Body of pancreas (tissue), 4 donors: ENCODE measurements at regions not wholly inside any gene's neighbourhood (a gene's known extent, or its start where the extent isn't known, plus 50 kb on each side); places are given as distances from the start of the nearest gene placed in this dataset.

Experiments used
- POLR2A ChIP-seq, 3 donors: fragments of 450-650 bp; IDR thresholded peaks; one replicate each; pipeline ENCODE4 v1.6.1; 2016; ENCODE audit warnings: antibody characterized with exemption in 3 of 3, mild to moderate bottlenecking in 2 of 3
- TF ChIP-seq, protein P1 (sequence below), 7 experiments: fragments of 450-650 bp in 4 of 7; fragments of 200-600 bp in 3 of 7; sonication (generic) in 3 of 7; IDR thresholded peaks; one replicate each; pipeline ENCODE4 v1.5.1; 2016 to 2019; ENCODE audit warnings: antibody characterized with exemption in 7 of 7

DNA sequence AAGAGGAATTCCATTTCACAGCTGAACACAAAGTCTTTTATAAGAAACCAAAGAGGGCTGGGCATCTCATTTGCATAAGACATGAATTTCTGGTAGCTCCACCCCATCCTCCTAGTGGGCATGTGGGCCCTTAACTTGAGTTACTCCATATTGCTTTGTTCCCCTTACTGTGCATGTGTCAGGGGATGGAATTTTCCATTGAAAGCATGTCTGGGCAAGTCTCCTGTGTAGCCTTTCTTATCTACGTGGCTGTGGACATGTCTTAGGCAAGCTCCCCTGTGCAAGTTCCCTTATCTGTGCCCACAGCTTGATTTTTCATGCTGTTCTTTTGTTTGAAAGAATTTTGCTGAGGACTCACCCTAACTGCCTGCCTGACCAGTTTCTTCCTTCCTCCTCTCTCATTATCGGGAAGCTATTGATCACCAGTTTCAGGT lies 123.5 kb upstream of the JADE1 start:
- TF ChIP-seq, protein P1, sequence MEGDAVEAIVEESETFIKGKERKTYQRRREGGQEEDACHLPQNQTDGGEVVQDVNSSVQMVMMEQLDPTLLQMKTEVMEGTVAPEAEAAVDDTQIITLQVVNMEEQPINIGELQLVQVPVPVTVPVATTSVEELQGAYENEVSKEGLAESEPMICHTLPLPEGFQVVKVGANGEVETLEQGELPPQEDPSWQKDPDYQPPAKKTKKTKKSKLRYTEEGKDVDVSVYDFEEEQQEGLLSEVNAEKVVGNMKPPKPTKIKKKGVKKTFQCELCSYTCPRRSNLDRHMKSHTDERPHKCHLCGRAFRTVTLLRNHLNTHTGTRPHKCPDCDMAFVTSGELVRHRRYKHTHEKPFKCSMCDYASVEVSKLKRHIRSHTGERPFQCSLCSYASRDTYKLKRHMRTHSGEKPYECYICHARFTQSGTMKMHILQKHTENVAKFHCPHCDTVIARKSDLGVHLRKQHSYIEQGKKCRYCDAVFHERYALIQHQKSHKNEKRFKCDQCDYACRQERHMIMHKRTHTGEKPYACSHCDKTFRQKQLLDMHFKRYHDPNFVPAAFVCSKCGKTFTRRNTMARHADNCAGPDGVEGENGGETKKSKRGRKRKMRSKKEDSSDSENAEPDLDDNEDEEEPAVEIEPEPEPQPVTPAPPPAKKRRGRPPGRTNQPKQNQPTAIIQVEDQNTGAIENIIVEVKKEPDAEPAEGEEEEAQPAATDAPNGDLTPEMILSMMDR (IDR thresholded peaks at IDR 0.05) = no peak
- no peak for TF ChIP-seq POLR2A (IDR thresholded peaks at IDR 0.05)
